Mucosa of rectum (tissue), 2 donors: ENCODE measurements at regions not wholly inside any gene's neighbourhood (a gene's known extent, or its start where the extent isn't known, plus 50 kb on each side); places are given as distances from the start of the nearest gene placed in this dataset.

Source experiments
- H3K27ac ChIP-seq, 2 donors: one replicate each; pipeline ENCODE4 v1.7.0; 2013; ENCODE audit warnings: inconsistent platforms in 2 of 2, low read depth in 2 of 2, low read length in 2 of 2
- H3K27me3 ChIP-seq, 2 donors: one replicate each; pipeline ENCODE4 v1.7.0; 2013; ENCODE audit warnings: low read length in 2 of 2; ENCODE audit not compliant: control insufficient read depth in 2 of 2, insufficient read depth in 2 of 2
- H3K36me3 ChIP-seq, 2 donors: one replicate each; pipeline ENCODE4 v1.7.0; 2013; ENCODE audit warnings: low read length in 2 of 2; ENCODE audit not compliant: control insufficient read depth in 2 of 2, insufficient read depth in 2 of 2
- H3K4me1 ChIP-seq, 2 donors: one replicate each; pipeline ENCODE4 v1.7.0; 2013; ENCODE audit warnings: low read length in 2 of 2, mild to moderate bottlenecking in 1 of 2; ENCODE audit not compliant: control insufficient read depth in 2 of 2, insufficient read depth in 2 of 2
- H3K4me3 ChIP-seq, 2 donors: one replicate each; pipeline ENCODE4 v1.7.0; 2013; ENCODE audit warnings: low read length in 2 of 2
- H3K9ac ChIP-seq, 2 donors: one replicate each; pipeline ENCODE4 v1.7.0; 2013; ENCODE audit warnings: low read length in 2 of 2, low read depth in 1 of 2, mild to moderate bottlenecking in 1 of 2
- H3K9me3 ChIP-seq, 2 donors: one replicate each; pipeline ENCODE4 v1.7.0; 2013; ENCODE audit warnings: low read length in 2 of 2; ENCODE audit not compliant: control insufficient read depth in 2 of 2
- donor health status: healthy.
- donor health status: Normal muscosa, but diverticular disease.

- Histone ChIP-seq H3K9me3 (no peaks in the 10 kb centered on the region), H3K27me3 (no peaks in the 10 kb centered on the region), H3K4me3 (no peak overlapping the region), H3K36me3 (no peaks in the 10 kb centered on the region), H3K27ac (no peak overlapping the region), H3K4me1 (no peaks in the 10 kb centered on the region), H3K9ac (no peak overlapping the region)
Observed at GRCh38 chr21:21818898-21819297, 820.7 kb downstream of the NCAM2 start.

- Histone ChIP-seq H3K36me3 (no peaks in the 10 kb centered on the region), H3K27ac (no peak overlapping the region), H3K9ac (no peak overlapping the region), H3K27me3 (no peaks in the 10 kb centered on the region), H3K4me3 (no peak overlapping the region), H3K9me3 (no peaks in the 10 kb centered on the region), H3K4me1 (no peaks in the 10 kb centered on the region)
Observed at GRCh38 chr21:21828130-21828529, 829.9 kb downstream of the NCAM2 start.

DNA sequence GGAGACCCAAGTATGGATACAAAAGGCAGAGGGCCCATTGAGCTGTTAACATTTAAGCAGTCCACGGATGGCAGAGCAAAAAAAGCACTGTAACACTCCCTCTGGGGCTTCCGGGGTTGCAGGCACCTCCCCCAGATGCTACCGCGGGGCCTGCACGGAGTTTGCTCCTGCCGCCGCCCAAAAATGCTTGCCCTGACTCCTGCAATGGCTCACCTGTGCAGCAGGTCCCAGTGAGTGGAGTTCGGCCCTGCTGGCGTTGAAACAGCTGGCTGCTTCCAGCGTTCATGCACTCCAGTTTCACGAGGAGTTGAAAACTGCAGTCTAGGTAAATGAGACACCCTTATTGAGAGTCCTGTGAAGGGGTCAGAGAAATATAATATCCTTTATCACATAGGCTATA, 832.8 kb downstream of the NCAM2 start:
- Histone ChIP-seq H3K36me3 (no peaks in the 10 kb centered on the region), H3K4me1 (no peaks in the 10 kb centered on the region), H3K9me3 (no peaks in the 10 kb centered on the region), H3K27me3 (no peaks in the 10 kb centered on the region), H3K27ac (no peak overlapping the region), H3K4me3 (no peak overlapping the region), H3K9ac (no peak overlapping the region)

GRCh38 chr21:21845901-21846300, 847.7 kb downstream of the NCAM2 start:
- no peak overlapping the region for H3K27ac ChIP-seq
- H3K9ac ChIP-seq = no peak overlapping the region
- no peaks in the 10 kb centered on the region for H3K36me3 ChIP-seq
- H3K27me3 ChIP-seq = no peaks in the 10 kb centered on the region
- H3K9me3 ChIP-seq = no peaks in the 10 kb centered on the region
- no peaks in the 10 kb centered on the region for H3K4me1 ChIP-seq
- H3K4me3 ChIP-seq = no peak overlapping the region

DNA sequence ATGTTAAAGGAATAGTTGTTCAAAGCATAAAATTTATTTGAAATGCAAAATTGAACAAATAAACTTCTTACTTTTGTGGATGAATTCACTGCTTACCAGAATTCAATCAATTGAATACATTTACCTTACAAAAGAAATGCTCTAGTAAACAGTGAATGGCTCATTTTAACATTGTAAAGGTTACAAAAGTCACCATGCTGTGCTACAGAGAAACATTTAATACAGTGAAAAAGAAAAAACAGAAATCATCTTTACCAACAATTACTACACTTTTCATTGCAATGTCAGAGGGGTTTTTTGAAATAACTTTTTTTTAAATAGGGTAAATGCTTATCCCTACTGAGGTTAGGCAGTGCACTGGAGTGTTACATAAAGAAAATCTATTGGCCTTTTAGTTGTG, 853.0 kb downstream of the NCAM2 start:
- no peaks in the 10 kb centered on the region for H3K4me1 ChIP-seq
- H3K36me3 ChIP-seq = no peaks in the 10 kb centered on the region
- H3K4me3 ChIP-seq = no peak overlapping the region
- no peaks in the 10 kb centered on the region for H3K9me3 ChIP-seq
- no peak overlapping the region for H3K27ac ChIP-seq
- no peaks in the 10 kb centered on the region for H3K27me3 ChIP-seq
- H3K9ac ChIP-seq = no peak overlapping the region

DNA sequence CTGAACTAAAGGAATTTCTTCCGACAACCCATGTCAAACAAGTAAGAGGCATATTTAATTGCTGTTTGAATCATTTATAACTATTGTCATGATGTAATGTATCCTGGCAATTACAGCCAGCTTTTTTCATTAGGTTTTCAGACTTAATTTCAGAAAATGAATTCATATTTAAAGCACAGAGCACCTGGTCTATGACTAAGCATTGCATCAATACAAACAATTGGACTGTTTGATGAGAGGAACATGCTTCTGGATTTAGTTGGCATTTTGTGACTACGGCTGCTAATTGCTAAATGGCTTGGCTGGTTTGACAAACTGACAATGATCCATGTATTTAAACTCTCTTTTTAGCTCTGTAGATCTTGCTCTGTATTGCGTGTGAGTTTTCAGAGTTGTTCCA, 853.4 kb downstream of the NCAM2 start:
- H3K36me3 ChIP-seq = no peaks in the 10 kb centered on the region
- no peak overlapping the region for H3K4me3 ChIP-seq

GRCh38 chr21:21858502-21859334, 860.5 kb downstream of the NCAM2 start:
- Histone ChIP-seq H3K9me3 (no peaks in the 10 kb centered on the region), H3K27ac (no peak overlapping the region), H3K4me3 (no peak overlapping the region), H3K27me3 (no peaks in the 10 kb centered on the region), H3K36me3 (no peaks in the 10 kb centered on the region), H3K4me1 (no peaks in the 10 kb centered on the region), H3K9ac (no peak overlapping the region)

More for the DNA sequence above, 853.4 kb downstream of the NCAM2 start:
- H3K27ac ChIP-seq = no peak overlapping the region
- no peaks in the 10 kb centered on the region for H3K27me3 ChIP-seq
- no peaks in the 10 kb centered on the region for H3K9me3 ChIP-seq
- no peaks in the 10 kb centered on the region for H3K4me1 ChIP-seq
- H3K9ac ChIP-seq = no peak overlapping the region

DNA sequence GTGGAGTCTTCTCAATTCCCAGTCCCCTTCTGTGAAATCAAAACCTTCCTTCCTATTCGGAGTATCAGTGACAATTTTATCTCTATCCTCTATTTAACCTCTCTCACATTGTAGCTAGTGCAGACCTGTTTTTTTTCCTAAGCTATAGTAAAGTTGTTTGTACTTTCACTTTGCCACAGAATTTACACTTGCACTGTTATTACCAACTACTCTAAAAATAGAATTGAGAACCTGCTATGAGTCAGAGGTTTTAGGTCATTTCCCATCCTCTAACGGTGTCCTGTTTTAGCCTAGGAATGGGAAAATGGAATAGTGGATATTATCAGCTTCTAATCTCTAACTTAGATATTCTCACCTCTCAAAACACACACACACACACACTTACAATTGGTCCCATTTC, 862.7 kb downstream of the NCAM2 start:
- no peak overlapping the region for H3K27ac ChIP-seq
- no peak overlapping the region for H3K9ac ChIP-seq
- H3K9me3 ChIP-seq = no peaks in the 10 kb centered on the region
- no peaks in the 10 kb centered on the region for H3K36me3 ChIP-seq
- H3K4me1 ChIP-seq = no peaks in the 10 kb centered on the region
- no peak overlapping the region for H3K4me3 ChIP-seq
- no peaks in the 10 kb centered on the region for H3K27me3 ChIP-seq

- no peaks in the 10 kb centered on the region for H3K36me3 ChIP-seq
- no peak overlapping the region for H3K9ac ChIP-seq
- no peak overlapping the region for H3K27ac ChIP-seq
- H3K27me3 ChIP-seq = no peaks in the 10 kb centered on the region
- no peaks in the 10 kb centered on the region for H3K9me3 ChIP-seq
- no peak overlapping the region for H3K4me3 ChIP-seq
- H3K4me1 ChIP-seq = no peaks in the 10 kb centered on the region
Observed at GRCh38 chr21:21864321-21864840, 866.2 kb downstream of the NCAM2 start.

GRCh38 chr21:21897275-21897883, 899.2 kb downstream of the NCAM2 start:
- Histone ChIP-seq H3K4me1 (no peaks in the 10 kb centered on the region), H3K27me3 (no peaks in the 10 kb centered on the region), H3K9ac (no peak overlapping the region), H3K4me3 (no peak overlapping the region), H3K27ac (no peak overlapping the region), H3K36me3 (no peaks in the 10 kb centered on the region), H3K9me3 (peaks cover 0 to 4% of the 10 kb centered on the region in 2 donors)
